Breast epithelium (tissue), 4 donors: ENCODE measurements at regions not wholly inside any gene's neighbourhood (a gene's known extent, or its start where the extent isn't known, plus 50 kb on each side); places are given as distances from the start of the nearest gene placed in this dataset.

Experiments
- DNase-seq, 2 donors: peaks; one replicate each; pipeline ENCODE4 v3.0.0-alpha.2; 2019; ENCODE audit warnings: low spot score in 2 of 2
- H3K27ac ChIP-seq, 2 donors: fragments of 200-600 bp; sonication (generic) in 1 of 2; one replicate each; pipeline ENCODE4 v1.5.1; 2016 to 2019; ENCODE audit warnings: mild to moderate bottlenecking in 1 of 2
- H3K27me3 ChIP-seq, 2 donors: fragments of 200-600 bp; sonication (generic) in 1 of 2; one replicate each; pipeline versions ENCODE4 v1.5.1 to v1.6.0; 2017 to 2019; ENCODE audit warnings: control low read depth in 1 of 2, mild to moderate bottlenecking in 1 of 2
- H3K36me3 ChIP-seq: fragments of 200-600 bp; one replicate; pipeline ENCODE4 v1.5.1; 2019
- H3K4me1 ChIP-seq, 2 donors: fragments of 200-600 bp; sonication (generic); one replicate each; pipeline ENCODE4 v1.5.1; 2016 to 2019; ENCODE audit warnings: control low read depth in 1 of 2
- H3K4me3 ChIP-seq, 3 donors: fragments of 200-600 bp; sonication (generic); 1 replicate in 2 of 3; 2 replicates in 1 of 3; pipeline ENCODE4 v1.5.1; 2016 to 2019; ENCODE audit warnings: mild to moderate bottlenecking in 3 of 3, moderate library complexity in 2 of 3
- H3K9me3 ChIP-seq, 2 donors: fragments of 200-600 bp; sonication (generic) in 1 of 2; one replicate each; pipeline ENCODE4 v1.5.1; 2016 to 2019; ENCODE audit warnings: control low read depth in 1 of 2
- CTCF ChIP-seq, 3 donors: fragments of 450-650 bp; IDR thresholded peaks; one replicate each; pipeline ENCODE4 v1.5.1; 2016 to 2017; ENCODE audit warnings: antibody characterized with exemption in 3 of 3, mild to moderate bottlenecking in 3 of 3, moderate library complexity in 3 of 3
- POLR2A ChIP-seq: fragments of 450-650 bp; IDR thresholded peaks from one replicate; pipeline ENCODE4 v1.6.1; 2016; ENCODE audit warnings: antibody characterized with exemption, mild to moderate bottlenecking, moderate library complexity
- POLR2AphosphoS5 ChIP-seq, 3 donors: sonication (generic); formaldehyde crosslinking; IDR thresholded peaks; one replicate each; pipeline ENCODE4 v1.6.1; 2017; ENCODE audit warnings: antibody characterized with exemption in 3 of 3
- intact Hi-C: fragments of 100-400 bp; cut with DNase I; formaldehyde crosslinking; loops from one replicate; pipeline ENCODE4 v1.15.1; 2023; ENCODE audit warnings: low total_unique reads

- H3K36me3 ChIP-seq = no peaks in the 10 kb centered on the region
- DNase-seq = no peak
- no peaks in the 10 kb centered on the region for H3K9me3 ChIP-seq
- H3K27ac ChIP-seq = no peak overlapping the region
- intact Hi-C loops = no loop called here
- no peaks in the 10 kb centered on the region for H3K27me3 ChIP-seq
- TF ChIP-seq POLR2A (no peak), CTCF (IDR thresholded peaks at IDR 0.05) (peak in 2 of 3 donors; percentile 44 to 51), POLR2AphosphoS5 (IDR thresholded peaks at IDR 0.05) (no peak)
- no peak overlapping the region for H3K4me3 ChIP-seq
- H3K4me1 ChIP-seq = no peaks in the 10 kb centered on the region
Observed at GRCh38 chr1:95309031-95309471, 75.0 kb downstream of the RWDD3 start.

GRCh38 chr1:95311014-95311413 is 77.0 kb downstream of the RWDD3 start:
- Histone ChIP-seq H3K27ac (no peak overlapping the region), H3K36me3 (no peaks in the 10 kb centered on the region), H3K4me3 (peak overlapping the region in 1 of 3 donors; percentile 31), H3K27me3 (no peaks in the 10 kb centered on the region), H3K9me3 (no peaks in the 10 kb centered on the region), H3K4me1 (no peaks in the 10 kb centered on the region)
- intact Hi-C loops = no loop called here
- TF ChIP-seq POLR2A (no peak), POLR2AphosphoS5 (IDR thresholded peaks at IDR 0.05) (no peak), CTCF (IDR thresholded peaks at IDR 0.05) (no peak)
- no peak for DNase-seq

GRCh38 chr1:95311762-95312161 is 77.8 kb downstream of the RWDD3 start:
- TF ChIP-seq POLR2AphosphoS5 (IDR thresholded peaks at IDR 0.05) = no peak
- no peak for TF ChIP-seq POLR2A
- TF ChIP-seq CTCF (IDR thresholded peaks at IDR 0.05) = no peak

GRCh38 chr1:95312181-95312580 is 78.2 kb downstream of the RWDD3 start:
- H3K27ac ChIP-seq = no peak overlapping the region
- no peaks in the 10 kb centered on the region for H3K36me3 ChIP-seq
- H3K4me3 ChIP-seq = no peak overlapping the region
- no peak for DNase-seq
- no peaks in the 10 kb centered on the region for H3K4me1 ChIP-seq
- no peak for TF ChIP-seq CTCF (IDR thresholded peaks at IDR 0.05)
- TF ChIP-seq POLR2AphosphoS5 (IDR thresholded peaks at IDR 0.05) = no peak
- no peak for TF ChIP-seq POLR2A
- intact Hi-C loops = no loop called here
- H3K27me3 ChIP-seq = no peaks in the 10 kb centered on the region
- H3K9me3 ChIP-seq = no peaks in the 10 kb centered on the region

More at GRCh38 chr1:95311762-95312161, 77.8 kb downstream of the RWDD3 start:
- Histone ChIP-seq H3K4me3 (no peak overlapping the region), H3K36me3 (no peaks in the 10 kb centered on the region), H3K27ac (no peak overlapping the region), H3K9me3 (no peaks in the 10 kb centered on the region), H3K27me3 (no peaks in the 10 kb centered on the region), H3K4me1 (no peaks in the 10 kb centered on the region)
- no peak for DNase-seq
- intact Hi-C loops = no loop called here

GRCh38 chr1:95313527-95313926 is 79.5 kb downstream of the RWDD3 start:
- TF ChIP-seq POLR2A (no peak), POLR2AphosphoS5 (IDR thresholded peaks at IDR 0.05) (no peak), CTCF (IDR thresholded peaks at IDR 0.05) (no peak)
- Histone ChIP-seq H3K27me3 (no peaks in the 10 kb centered on the region), H3K9me3 (no peaks in the 10 kb centered on the region), H3K36me3 (no peaks in the 10 kb centered on the region), H3K27ac (no peak overlapping the region), H3K4me1 (no peaks in the 10 kb centered on the region), H3K4me3 (no peak overlapping the region)
- DNase-seq = no peak
- intact Hi-C loops = no loop called here
